Bronchial epithelial cell (primary cell): ENCODE measurements at regions not wholly inside any gene's neighbourhood (a gene's known extent, or its start where the extent isn't known, plus 50 kb on each side); places are given as distances from the start of the nearest gene placed in this dataset.

ENCODE experiments used
- DNase-seq: peaks from one replicate; pipeline ENCODE4 v3.0.0-alpha.2; 2010; ENCODE audit warnings: low read depth
- FAIRE-seq: peaks from 2 replicates; lab custom pipeline; 2011; peaks lifted over from hg19 to GRCh38; lab: Jason Lieb, UNC
- H3K27me3 ChIP-seq: 2 replicates; pipeline ENCODE4 v1.5.1; 2011; ENCODE audit warnings: low read length; ENCODE audit not compliant: control insufficient read depth, insufficient read depth
- H3K36me3 ChIP-seq: 2 replicates; pipeline ENCODE4 v1.5.1; 2011; ENCODE audit warnings: low read length; ENCODE audit not compliant: control insufficient read depth, insufficient read depth
- H3K4me3 ChIP-seq: 2 replicates; pipeline ENCODE4 v1.5.1; 2011; ENCODE audit warnings: mild to moderate bottlenecking, low read depth, low read length, control low read depth
- TF ChIP-seq, protein P1 (sequence below): IDR thresholded peaks from 2 replicates; pipeline ENCODE4 v1.5.1; 2011; ENCODE audit warnings: mild to moderate bottlenecking, moderate library complexity, low read length, control low read depth, inconsistent platforms; ENCODE audit not compliant: insufficient read depth, severe bottlenecking

DNA sequence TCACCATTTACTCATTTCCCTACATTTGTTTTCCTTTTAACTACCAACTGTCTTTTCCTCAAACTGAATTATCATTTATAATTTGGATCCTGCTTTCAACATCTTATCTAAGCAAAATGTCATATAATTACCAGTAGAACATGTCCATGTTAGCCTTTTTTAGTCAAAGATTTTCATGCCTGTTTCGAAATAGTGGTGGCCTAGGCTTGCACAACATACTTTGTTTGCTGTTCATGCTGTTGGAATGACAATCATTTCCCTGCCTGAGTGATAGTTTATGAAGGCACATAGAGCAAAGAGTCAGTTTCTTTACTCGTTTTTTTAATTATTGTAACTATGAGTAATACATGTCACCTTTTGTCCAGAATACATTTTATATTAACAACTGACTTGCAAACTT, 144.3 kb upstream of the ANO3 start:
- DNase-seq (peak; percentile 94), FAIRE-seq (no peak)
- H3K27me3 ChIP-seq = no peaks in the 10 kb centered on the region
- H3K4me3 ChIP-seq = no peak overlapping the region
- TF ChIP-seq, protein P1, sequence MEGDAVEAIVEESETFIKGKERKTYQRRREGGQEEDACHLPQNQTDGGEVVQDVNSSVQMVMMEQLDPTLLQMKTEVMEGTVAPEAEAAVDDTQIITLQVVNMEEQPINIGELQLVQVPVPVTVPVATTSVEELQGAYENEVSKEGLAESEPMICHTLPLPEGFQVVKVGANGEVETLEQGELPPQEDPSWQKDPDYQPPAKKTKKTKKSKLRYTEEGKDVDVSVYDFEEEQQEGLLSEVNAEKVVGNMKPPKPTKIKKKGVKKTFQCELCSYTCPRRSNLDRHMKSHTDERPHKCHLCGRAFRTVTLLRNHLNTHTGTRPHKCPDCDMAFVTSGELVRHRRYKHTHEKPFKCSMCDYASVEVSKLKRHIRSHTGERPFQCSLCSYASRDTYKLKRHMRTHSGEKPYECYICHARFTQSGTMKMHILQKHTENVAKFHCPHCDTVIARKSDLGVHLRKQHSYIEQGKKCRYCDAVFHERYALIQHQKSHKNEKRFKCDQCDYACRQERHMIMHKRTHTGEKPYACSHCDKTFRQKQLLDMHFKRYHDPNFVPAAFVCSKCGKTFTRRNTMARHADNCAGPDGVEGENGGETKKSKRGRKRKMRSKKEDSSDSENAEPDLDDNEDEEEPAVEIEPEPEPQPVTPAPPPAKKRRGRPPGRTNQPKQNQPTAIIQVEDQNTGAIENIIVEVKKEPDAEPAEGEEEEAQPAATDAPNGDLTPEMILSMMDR = no peak
- H3K36me3 ChIP-seq = no peaks in the 10 kb centered on the region

DNA sequence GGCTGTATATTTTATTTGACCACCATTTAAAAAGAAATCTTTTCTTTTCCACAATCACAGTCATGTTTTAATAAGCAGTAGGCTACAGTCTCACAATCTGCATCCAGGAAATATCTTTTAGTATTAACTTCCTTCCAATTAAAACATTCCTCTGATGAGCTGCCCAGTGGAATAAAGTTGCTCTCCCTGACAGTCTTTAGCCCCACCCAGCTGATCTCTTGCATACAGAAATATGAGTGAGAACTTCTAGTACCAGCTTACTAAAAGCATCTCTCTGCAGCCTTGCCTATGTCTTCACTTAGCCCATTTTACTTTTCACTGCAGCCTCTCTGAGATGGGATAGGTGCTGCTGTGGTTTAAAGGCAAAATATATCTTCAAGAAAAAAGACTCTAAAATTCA, 143.4 kb upstream of the ANO3 start:
- FAIRE-seq (no peak), DNase-seq (peak; percentile 23)
- no peak overlapping the region for H3K4me3 ChIP-seq
- no peaks in the 10 kb centered on the region for H3K27me3 ChIP-seq
- TF ChIP-seq, protein P1 = no peak
- H3K36me3 ChIP-seq = no peaks in the 10 kb centered on the region

DNA sequence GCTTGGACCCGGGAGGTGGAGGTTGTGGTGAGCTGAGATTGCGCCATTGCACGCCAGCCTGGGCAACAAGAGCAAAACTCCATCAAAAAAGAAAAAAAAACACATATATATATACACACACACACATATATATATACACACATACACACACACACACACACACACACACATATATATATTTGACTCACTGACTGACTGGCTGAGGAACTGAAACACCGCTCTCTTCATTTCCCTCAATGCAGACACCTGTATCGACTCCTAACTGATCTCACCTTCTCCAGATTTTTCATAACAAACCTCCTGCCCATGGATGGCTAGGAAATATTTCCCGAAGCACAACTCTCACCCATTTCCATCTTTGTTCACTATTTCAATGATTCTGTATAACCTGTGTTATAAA, 140.7 kb upstream of the ANO3 start:
- Histone ChIP-seq H3K36me3 (no peaks in the 10 kb centered on the region), H3K4me3 (no peak overlapping the region), H3K27me3 (no peaks in the 10 kb centered on the region)
- TF ChIP-seq, protein P1 = no peak
- DNase-seq (no peak), FAIRE-seq (no peak)

DNA sequence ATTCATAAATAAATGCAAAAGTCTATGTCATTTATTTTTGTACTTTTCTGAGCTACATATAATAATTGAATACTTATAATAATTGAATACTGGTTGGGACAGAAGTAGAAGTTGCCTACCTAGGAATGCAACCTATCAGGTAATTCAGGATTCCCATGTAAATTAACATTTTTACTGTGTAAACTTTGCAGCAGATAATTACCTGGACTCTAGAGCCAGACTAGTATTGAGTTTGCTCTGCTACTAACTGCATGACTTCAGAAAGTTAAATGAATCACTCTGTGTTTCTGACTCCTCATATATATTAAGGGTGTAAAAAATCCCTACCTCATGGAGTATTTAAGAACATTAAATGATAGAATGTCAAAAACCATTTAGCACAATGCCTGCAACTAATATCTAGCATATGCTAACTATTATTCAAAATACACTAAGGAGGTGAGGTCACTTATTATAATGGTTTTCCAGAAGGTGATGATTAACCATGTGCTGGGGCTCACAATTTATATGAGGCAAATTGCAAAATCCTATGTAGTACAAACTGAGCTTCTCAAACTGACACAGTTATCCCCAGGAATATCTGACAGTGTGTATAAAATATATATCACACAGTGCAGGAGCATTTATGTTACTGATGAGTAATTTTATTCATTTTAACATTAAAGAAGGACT, 138.1 kb upstream of the ANO3 start:
- Histone ChIP-seq H3K27me3 (no peaks in the 10 kb centered on the region), H3K4me3 (no peak overlapping the region), H3K36me3 (no peaks in the 10 kb centered on the region)
- no peak for FAIRE-seq
- peak; percentile 50 for DNase-seq
- TF ChIP-seq, protein P1 = no peak

DNA sequence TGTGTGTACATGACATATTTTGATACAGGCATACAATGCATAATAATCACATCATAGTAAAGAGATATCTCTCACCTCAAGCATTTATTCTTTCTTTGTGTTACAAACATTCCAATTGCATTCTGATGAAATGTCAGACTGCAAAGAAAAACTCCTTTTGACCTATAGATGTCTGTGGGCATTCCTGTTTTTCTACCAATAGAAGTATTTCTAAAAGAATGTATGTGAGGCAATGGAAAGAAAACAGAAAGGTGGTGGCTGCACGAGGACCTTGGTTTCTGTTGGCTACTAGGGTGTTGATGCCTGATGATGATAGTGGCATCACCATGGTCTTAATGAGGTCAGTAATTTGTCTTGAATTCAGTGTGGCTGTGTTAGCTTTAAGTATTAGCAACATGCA, 137.0 kb upstream of the ANO3 start:
- FAIRE-seq (no peak), DNase-seq (no peak)
- H3K27me3 ChIP-seq = no peaks in the 10 kb centered on the region
- no peaks in the 10 kb centered on the region for H3K36me3 ChIP-seq
- no peak overlapping the region for H3K4me3 ChIP-seq
- TF ChIP-seq, protein P1 = no peak
